Suppressor macrophage treated with lipopolysaccharide for 4 hours (primary cell): ENCODE measurements at regions not wholly inside any gene's neighbourhood (a gene's known extent, or its start where the extent isn't known, plus 50 kb on each side); places are given as distances from the start of the nearest gene placed in this dataset.

Source experiments
- DNase-seq: peaks from one replicate; pipeline ENCODE4 v3.0.0-alpha.2; 2020

GRCh38 chr20:7426890-7427496 lies 513.3 kb downstream of the HAO1 start:
- DNase-seq = no peak

DNA sequence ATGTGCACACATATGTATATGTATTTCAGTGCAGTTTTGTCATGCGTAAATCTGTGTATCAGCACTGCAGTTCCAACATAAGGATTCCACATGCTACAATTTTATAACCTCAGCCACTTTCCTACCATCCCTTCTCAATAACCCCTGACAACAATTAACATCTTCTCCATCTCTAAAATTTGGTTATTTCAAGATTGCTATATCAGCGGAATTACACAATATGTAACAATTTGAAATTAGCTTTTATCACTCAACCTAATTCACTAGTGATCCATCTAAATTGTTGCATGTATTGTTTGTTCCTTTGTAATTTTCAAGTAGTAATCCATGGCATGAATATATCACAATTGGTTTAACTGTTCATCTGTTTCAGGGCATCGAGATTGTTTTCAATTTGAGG lies 511.3 kb downstream of the HAO1 start:
- no peak for DNase-seq

- DNase-seq = no peak
These were observed 507.6 kb downstream of the HAO1 start for GRCh38 chr20:7432612-7433011.

DNA sequence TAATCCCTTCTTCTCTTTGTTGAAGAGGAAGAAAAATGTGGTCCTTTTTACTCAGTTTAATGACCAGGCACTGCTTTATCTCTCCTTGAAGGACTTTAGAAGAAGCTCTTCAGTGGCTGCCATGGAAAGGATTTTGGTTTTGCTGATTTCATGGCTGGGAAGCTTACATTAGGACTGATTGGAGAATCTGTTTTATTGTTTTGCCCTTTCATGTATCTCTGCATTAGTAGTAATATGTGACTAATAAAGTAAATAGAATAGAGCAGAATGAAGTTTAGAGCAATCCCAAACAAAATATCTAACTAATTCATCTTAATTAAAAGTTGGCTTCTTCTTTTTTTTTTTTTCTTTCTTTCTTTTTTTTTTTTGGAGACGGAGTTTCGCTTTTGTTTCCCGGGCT lies 502.9 kb downstream of the HAO1 start:
- DNase-seq = no peak

- no peak for DNase-seq
These were observed 491.0 kb downstream of the HAO1 start for GRCh38 chr20:7449269-7449668.

DNA sequence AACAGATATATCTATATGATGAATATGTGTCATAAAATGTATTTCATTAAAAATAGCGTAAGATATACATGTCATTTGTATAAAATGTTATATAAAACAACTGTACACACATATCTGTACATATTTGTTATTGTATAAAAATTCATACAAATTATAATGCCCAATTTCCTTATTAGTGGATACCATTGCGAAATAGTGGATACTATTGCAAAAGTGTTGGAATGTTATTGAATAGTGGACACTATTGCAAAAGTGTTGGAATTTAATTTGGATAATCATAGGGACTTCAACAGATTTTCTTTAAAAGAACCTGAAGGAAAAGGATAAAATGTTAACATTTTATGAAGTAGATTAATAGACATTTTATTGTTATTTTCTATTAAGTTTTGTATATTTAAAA lies 487.4 kb downstream of the HAO1 start:
- no peak for DNase-seq

GRCh38 chr20:7454047-7454446 lies 486.2 kb downstream of the HAO1 start:
- no peak for DNase-seq

- DNase-seq = no peak
These were observed 481.8 kb downstream of the HAO1 start for GRCh38 chr20:7458459-7458858.

- DNase-seq = no peak
These were observed 481.2 kb downstream of the HAO1 start for GRCh38 chr20:7459083-7459482.

DNA sequence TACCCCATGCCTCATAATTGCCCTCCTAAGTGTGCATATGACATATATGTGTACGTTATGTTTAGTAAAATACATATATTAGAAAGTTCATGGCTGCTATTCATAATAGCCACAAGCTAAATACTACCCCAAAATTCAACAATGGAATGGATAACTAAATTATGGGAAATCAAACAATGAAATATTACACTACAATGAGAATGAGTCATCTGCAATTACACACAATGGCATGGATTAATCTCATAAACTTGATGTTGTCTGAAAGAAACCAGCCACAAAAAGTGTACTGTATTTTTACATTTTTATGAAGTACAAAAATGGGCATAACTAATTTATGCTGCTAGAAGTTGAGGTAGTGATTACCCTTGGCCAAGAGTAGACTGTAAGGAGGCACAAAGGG lies 477.0 kb downstream of the HAO1 start:
- DNase-seq = no peak

- no peak for DNase-seq
These were observed 469.3 kb downstream of the HAO1 start for GRCh38 chr20:7470912-7471311.

- no peak for DNase-seq
These were observed 450.0 kb downstream of the HAO1 start for GRCh38 chr20:7490288-7490687.

DNA sequence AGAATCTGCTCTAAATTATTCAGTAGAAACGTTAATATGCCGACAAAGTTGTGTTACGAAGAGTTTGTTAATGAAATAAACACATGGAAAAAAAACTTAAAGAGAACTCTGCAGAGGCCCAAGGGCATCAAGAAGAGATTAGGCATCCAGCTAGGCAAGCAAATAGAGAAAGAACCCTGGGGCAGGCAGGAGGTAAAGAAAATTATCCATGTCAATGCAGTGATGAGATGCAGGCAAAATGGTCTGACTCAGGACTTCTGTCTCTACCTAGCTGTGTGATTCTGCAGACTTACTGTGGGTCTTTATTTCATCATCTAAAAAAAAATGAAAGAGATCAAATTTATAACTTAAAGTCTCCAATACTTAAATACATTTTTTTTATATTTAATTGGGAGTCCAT lies 448.0 kb downstream of the HAO1 start:
- no peak for DNase-seq

- DNase-seq = no peak
These were observed 446.9 kb downstream of the HAO1 start for GRCh38 chr20:7493311-7493710.

DNA sequence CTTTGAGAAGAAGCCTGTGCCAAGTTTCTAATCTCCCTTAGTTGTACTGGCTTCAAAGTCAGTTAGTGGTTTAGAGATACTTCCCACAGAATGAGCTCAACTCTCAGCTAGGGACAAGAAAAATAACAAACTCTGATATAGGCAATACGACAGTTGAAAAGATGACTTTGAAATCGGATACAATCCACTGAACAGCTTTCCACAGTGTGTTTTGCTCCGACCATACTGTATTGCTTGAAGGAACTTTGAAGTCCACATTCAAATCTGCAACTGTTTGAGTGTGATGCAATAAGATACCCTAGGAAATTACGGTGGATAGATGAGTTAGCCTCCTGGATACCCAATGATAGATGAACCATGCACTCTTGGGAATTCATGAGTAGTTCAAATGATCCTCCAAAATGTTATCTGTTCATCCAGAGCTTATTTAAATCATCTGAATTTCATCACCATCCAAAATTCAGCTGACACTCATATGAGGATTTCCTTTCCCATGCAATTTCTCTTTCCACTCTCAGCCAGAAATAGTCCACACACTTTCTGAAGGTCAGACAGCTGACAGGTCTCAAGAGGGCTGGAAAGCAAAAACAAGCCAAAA lies 443.8 kb downstream of the HAO1 start:
- no peak for DNase-seq

DNA sequence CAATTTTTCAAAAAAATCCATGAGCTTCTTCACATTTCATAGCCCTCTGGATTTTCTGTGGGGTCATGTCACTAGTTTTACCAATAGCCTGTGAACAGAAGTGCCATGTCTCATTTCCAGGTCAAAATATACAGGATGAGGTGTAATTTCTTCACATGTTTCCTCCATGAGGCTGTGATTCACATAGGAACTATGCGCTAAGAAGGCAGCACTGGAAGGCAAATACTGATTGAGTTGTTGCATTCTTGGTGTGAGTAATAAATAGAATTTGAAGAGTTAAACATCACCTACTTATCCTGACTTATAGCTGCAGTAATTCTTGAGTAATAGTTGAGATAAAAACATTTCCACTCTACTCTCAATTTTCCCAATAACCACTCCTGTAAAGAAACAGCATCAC lies 442.3 kb downstream of the HAO1 start:
- DNase-seq = no peak

- no peak for DNase-seq
These were observed 441.1 kb downstream of the HAO1 start for GRCh38 chr20:7499201-7499600.

- DNase-seq = no peak
These were observed 440.0 kb downstream of the HAO1 start for GRCh38 chr20:7500231-7500663.

DNA sequence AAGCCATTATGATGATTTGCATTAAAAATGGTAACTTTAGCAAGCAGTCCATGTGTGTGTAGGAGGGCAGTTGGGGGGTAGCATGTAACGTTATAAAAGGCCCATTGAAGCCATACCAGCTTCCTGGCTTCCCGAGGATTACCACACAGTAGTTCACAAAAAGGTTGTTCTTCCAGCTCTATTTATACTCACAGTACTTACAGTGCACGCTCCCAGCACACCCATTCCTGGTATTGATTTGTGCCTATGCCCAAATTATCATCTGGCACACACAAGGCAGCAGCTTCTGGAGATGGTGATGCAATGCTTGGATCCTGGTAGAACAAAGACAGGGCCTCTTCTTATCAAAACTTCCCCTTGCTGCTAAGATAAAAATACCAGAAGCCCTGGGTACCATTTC lies 436.8 kb downstream of the HAO1 start:
- no peak for DNase-seq

GRCh38 chr20:7505152-7505834 lies 435.0 kb downstream of the HAO1 start:
- no peak for DNase-seq

DNA sequence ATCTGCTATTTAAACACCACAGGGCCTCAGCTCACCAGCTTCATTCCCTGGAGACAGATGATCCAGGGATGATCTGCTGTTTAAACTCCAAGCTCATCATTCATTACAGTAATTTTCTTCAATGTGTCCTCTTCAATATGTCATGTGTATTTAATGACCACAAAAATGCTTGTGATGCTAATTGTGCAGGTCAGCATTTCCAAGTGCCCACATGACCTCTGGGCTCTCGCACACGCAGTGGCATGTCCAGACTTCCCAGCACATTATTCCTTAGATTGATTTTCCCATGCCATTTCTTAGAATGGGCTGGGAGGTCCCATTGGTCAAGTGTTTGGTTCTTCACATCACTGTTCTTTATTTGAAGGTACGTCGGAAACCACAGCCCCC lies 434.4 kb downstream of the HAO1 start:
- no peak for DNase-seq

DNA sequence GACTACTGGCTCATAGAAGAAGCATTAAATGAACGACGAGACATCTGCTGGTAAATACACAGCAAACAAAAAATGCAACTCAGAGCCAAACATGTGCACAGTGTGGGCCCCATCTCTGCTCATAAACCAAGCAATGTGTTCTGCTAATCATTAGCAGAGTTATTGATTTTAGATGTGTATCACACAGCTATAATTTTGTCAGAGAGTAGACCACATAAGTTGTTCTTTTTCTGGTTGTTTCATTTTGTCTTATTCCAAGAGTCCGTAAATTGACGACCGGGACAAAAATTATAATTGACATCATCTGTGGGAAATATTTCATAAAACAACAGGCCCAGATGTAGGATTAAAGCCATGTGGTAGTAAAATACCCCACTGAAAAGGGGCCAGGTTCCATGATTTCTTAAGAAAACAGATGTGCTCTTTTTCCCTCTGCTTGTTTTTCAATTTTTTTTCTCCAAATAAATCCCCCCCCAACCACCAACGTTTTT lies 423.6 kb downstream of the HAO1 start:
- no peak for DNase-seq

GRCh38 chr20:7520361-7520760 lies 419.9 kb downstream of the HAO1 start:
- DNase-seq = no peak

DNA sequence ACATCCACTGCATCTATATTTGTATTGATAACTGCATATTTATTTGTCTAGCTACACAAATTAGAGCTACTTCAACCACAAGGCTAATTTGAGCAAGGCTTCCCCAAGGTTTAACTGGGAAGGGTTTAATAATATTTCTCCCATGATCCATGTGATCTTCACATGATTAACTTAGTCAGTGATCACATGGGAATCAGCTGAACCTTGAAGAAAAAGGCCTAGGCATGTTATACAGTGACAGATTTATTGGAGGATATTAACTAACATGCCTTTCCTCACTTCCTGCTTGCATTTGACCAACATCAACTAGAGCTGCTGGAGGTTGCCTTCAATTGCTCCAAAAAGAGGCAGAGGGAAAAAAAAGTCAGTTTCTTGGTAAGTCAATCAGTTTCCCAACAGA lies 417.0 kb downstream of the HAO1 start:
- DNase-seq = no peak

DNA sequence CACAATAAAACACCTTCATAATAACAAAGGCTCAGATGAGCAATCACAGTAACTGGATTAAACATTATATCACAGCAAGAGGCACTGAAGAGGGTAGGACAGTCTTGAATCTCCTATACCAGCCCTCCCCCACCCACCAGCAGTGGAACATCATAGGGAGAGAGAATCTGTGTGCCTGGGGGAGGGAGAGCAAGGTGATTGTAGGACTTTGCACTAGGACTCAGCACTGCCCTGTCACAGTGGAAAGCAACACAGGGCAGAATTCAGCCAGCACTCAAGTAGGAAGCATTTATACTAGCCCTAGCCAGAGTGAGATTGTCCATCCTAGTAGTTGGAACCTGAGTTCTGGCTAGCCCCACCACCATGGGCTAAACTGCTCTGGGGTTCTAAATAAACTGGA lies 400.2 kb downstream of the HAO1 start:
- no peak for DNase-seq
